ENCODE measurements at regions not wholly inside any gene's neighbourhood (a gene's known extent, or its start where the extent isn't known, plus 50 kb on each side); places are given as distances from the start of the nearest gene placed in this dataset.
"Not testable (repeated sequence)": the region's sequence is repeated elsewhere in the genome, so short reads cannot be mapped to it uniquely, and the experiment has no call there.

DNA sequence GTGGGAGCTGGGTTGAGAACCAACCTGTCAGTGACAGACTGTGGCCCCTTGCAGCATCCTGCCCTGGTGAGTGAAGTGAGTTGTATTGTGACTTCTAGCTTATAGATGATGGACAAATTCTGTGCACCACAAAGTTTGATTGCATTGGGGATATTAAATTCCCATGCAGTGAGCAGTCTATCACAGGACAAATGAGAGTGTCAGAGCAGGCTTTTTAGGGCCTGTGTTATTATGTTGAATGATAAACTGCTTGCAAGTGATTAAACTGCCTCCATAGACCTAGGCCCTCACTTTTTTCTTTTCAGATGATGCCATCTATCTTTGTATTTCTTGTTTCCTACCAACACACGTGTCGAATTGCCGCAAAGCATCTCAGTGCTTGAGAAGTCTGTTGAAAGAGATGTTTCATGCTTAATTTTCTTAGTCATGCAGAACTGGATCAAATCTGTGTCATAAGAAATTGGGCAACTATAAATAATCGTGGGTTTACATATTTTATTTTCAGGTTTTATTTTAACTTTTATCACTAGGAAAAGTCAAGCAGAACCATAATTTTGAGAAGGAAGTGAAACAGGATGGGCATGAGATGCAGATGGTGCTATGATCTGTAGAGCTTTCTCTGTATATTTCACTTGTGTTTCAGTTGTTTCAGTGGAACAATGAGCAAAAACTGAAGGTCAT lies 199.2 kb downstream of the S1PR1 start:
- H3K27me3 ChIP-seq (replicated peaks; ENCODE audit: control insufficient read depth, insufficient read depth, low read length) = peaks cover 22% of the 10 kb centered on the region
- H3K4me3 ChIP-seq (ENCODE audit: low read length) = no peak overlapping the region
- H3K9ac ChIP-seq (ENCODE audit: low read length) = no peak overlapping the region
- H3K4me1 ChIP-seq (ENCODE audit: control insufficient read depth, insufficient read depth, low read length) = no peaks in the 10 kb centered on the region
- H3K9me3 ChIP-seq (ENCODE audit: control insufficient read depth, low read length) = no peaks in the 10 kb centered on the region
- no peaks in the 10 kb centered on the region for H3K36me3 ChIP-seq (ENCODE audit: control insufficient read depth, insufficient read depth, low read length, severe bottlenecking)
- no peak for DNase-seq (ENCODE audit: low read depth)

DNA sequence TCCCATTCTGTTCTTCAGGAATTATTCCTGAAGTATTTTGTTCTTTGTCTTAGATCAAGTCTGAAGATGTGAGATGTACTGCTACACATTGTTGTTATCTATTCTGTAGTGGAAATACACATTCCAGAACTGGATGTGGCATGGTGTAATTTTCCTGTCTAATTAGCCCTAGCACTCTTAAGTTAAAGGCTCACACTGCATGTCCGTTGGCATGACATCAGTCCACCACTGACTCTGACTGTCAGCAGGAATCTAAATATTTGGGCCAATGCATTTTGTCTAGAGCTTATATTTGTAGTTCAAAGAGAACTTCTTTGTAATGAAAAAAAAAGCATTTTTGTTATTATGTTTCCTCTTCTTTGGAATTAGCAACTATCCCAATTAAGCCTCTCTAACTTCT lies 201.0 kb downstream of the S1PR1 start:
- no peaks in the 10 kb centered on the region for H3K9me3 ChIP-seq (ENCODE audit: control insufficient read depth, low read length)
- H3K9ac ChIP-seq (ENCODE audit: low read length) = no peak overlapping the region
- H3K4me1 ChIP-seq (ENCODE audit: control insufficient read depth, insufficient read depth, low read length) = no peaks in the 10 kb centered on the region
- no peaks in the 10 kb centered on the region for H3K36me3 ChIP-seq (ENCODE audit: control insufficient read depth, insufficient read depth, low read length, severe bottlenecking)
- no peak overlapping the region for H3K4me3 ChIP-seq (ENCODE audit: low read length)
- H3K27me3 ChIP-seq (replicated peaks; ENCODE audit: control insufficient read depth, insufficient read depth, low read length) = peaks cover 19% of the 10 kb centered on the region
- DNase-seq (ENCODE audit: low read depth) = no peak

DNA sequence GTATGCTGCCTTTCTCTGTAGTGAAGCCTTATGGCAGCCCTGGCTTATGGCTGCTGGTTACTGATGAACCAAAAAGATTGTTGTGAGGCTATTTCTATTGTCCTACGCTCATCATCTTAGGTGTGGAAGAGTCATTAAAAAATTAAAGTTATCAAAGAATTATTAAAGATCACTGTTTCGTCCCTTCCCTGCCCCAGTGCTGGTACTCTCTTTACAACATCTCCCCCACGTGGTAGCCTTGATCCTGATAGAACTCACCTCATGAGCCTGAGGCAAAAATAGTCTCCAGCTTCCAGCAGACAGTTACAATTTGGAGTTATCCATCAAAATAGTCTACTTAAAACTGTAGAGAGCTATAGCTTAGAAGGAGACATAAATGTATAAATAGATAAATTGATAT lies 201.5 kb downstream of the S1PR1 start:
- no peaks in the 10 kb centered on the region for H3K36me3 ChIP-seq (ENCODE audit: control insufficient read depth, insufficient read depth, low read length, severe bottlenecking)
- no peaks in the 10 kb centered on the region for H3K9me3 ChIP-seq (ENCODE audit: control insufficient read depth, low read length)
- H3K4me1 ChIP-seq (ENCODE audit: control insufficient read depth, insufficient read depth, low read length) = no peaks in the 10 kb centered on the region
- no peak overlapping the region for H3K9ac ChIP-seq (ENCODE audit: low read length)
- no peak overlapping the region for H3K4me3 ChIP-seq (ENCODE audit: low read length)
- peak; percentile 15 for DNase-seq (ENCODE audit: low read depth)
- peaks cover 19% of the 10 kb centered on the region for H3K27me3 ChIP-seq (replicated peaks; ENCODE audit: control insufficient read depth, insufficient read depth, low read length)

DNA sequence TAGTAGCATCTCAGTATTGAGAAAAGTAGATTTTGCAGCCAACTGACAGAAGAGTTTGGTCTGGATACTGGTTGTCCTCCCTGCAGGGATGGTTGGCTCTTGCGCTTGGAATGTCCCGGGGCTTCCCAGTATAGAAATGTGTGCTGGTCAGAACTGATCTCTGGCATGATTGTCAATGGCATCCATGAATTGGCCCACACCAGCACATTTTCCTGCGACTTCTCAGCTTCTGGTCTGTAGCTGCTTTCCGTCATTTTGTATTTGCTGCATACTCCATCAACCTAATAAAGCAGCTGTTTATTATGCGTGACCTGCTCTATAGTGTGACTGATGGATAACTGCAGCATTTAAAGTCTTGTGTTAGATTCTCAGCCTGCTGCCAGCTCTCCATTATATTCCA lies 203.7 kb downstream of the S1PR1 start:
- no peak overlapping the region for H3K9ac ChIP-seq (ENCODE audit: low read length)
- no peaks in the 10 kb centered on the region for H3K9me3 ChIP-seq (ENCODE audit: control insufficient read depth, low read length)
- no peaks in the 10 kb centered on the region for H3K36me3 ChIP-seq (ENCODE audit: control insufficient read depth, insufficient read depth, low read length, severe bottlenecking)
- DNase-seq (ENCODE audit: low read depth) = no peak
- no peak overlapping the region for H3K4me3 ChIP-seq (ENCODE audit: low read length)
- peaks cover 19% of the 10 kb centered on the region for H3K27me3 ChIP-seq (replicated peaks; ENCODE audit: control insufficient read depth, insufficient read depth, low read length)
- no peaks in the 10 kb centered on the region for H3K4me1 ChIP-seq (ENCODE audit: control insufficient read depth, insufficient read depth, low read length)

DNA sequence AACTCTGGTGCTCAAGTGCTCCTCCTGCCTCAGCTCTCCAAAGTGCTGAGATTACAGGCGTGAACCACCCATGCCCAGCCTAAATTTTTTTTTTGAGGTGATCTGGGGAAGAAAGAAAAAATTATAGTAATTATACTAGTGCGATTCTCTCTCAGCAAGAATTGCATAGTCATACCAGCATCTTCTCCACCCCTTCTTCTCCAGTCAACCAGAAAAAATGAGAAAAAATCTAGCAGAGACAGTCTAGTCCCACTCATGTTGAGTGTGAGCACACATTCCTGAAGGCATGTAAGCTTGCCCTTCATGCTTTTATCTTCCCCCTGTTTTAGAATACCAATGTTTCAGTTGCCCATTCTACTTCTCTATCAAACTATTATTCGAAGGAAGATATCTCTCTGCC lies 207.6 kb downstream of the S1PR1 start:
- Histone ChIP-seq H3K9ac (ENCODE audit: low read length) (no peak overlapping the region), H3K4me1 (ENCODE audit: control insufficient read depth, insufficient read depth, low read length) (no peaks in the 10 kb centered on the region), H3K27me3 (replicated peaks; ENCODE audit: control insufficient read depth, insufficient read depth, low read length) (peaks cover 13% of the 10 kb centered on the region), H3K9me3 (ENCODE audit: control insufficient read depth, low read length) (no peaks in the 10 kb centered on the region), H3K4me3 (ENCODE audit: low read length) (no peak overlapping the region), H3K36me3 (ENCODE audit: control insufficient read depth, insufficient read depth, low read length, severe bottlenecking) (no peaks in the 10 kb centered on the region)
- no peak for DNase-seq (ENCODE audit: low read depth)

DNA sequence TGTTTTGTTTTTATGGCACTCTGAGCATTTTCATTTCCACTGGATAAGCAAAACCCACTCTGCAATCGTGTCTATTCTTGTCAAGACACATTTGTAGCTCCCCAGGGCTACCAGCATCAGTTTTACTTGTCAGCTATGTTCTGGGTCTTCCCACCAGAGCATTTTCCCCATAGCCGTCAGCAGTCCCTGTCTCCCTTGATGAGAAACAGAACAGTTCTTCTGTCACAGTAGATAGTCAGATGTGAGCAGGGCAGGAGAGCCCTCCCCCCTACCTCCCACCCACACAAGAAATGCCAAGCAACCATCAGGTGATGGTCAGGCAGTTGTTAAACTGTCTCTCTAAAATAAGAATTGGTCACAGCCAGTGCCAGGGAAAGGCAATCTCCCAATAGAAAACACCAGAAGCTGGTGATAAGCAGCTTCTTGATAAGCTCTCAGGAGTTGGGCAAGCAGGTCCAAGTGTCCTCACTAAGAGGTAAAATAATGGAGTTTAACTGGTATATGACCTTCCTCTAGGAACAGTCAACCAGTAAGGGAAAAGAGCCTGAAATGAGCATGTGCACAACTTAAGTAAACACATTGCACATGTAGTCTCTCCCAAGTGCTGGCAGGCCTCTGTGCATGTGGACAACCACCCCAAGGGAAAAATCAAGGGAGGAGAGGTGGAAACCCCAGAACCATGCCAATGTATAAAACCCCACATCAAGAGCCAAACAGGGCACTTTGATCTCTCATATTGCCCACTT lies 208.2 kb downstream of the S1PR1 start:
- Histone ChIP-seq H3K36me3 (ENCODE audit: control insufficient read depth, insufficient read depth, low read length, severe bottlenecking) (no peaks in the 10 kb centered on the region), H3K27me3 (replicated peaks; ENCODE audit: control insufficient read depth, insufficient read depth, low read length) (peaks cover 9% of the 10 kb centered on the region), H3K9me3 (ENCODE audit: control insufficient read depth, low read length) (no peaks in the 10 kb centered on the region), H3K9ac (ENCODE audit: low read length) (no peak overlapping the region), H3K4me1 (ENCODE audit: control insufficient read depth, insufficient read depth, low read length) (no peaks in the 10 kb centered on the region), H3K4me3 (ENCODE audit: low read length) (no peak overlapping the region)
- no peak for DNase-seq (ENCODE audit: low read depth)

DNA sequence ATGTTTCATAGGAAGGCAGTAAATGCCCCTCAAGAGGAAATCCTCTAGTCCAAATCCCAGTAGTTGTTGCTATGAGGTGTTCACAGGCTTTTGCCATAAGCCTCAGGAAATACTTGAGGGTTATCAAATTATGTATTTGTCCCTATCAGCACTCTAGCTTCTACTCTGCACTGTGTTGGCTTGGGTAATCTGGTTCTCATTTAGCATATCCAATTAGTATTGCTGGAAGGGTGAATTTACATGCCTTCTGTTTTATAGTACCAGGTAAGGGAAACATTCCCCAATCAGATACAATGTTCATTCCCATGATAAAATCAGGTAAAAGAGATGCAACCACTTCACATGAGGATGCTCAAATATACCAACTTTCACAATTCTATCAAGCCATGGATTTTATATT lies 211.2 kb downstream of the S1PR1 start:
- no peak for DNase-seq (ENCODE audit: low read depth)
- Histone ChIP-seq H3K9ac (ENCODE audit: low read length) (no peak overlapping the region), H3K9me3 (ENCODE audit: control insufficient read depth, low read length) (no peaks in the 10 kb centered on the region), H3K4me3 (ENCODE audit: low read length) (no peak overlapping the region), H3K36me3 (ENCODE audit: control insufficient read depth, insufficient read depth, low read length, severe bottlenecking) (no peaks in the 10 kb centered on the region), H3K27me3 (replicated peaks; ENCODE audit: control insufficient read depth, insufficient read depth, low read length) (no peaks in the 10 kb centered on the region), H3K4me1 (ENCODE audit: control insufficient read depth, insufficient read depth, low read length) (no peaks in the 10 kb centered on the region)

DNA sequence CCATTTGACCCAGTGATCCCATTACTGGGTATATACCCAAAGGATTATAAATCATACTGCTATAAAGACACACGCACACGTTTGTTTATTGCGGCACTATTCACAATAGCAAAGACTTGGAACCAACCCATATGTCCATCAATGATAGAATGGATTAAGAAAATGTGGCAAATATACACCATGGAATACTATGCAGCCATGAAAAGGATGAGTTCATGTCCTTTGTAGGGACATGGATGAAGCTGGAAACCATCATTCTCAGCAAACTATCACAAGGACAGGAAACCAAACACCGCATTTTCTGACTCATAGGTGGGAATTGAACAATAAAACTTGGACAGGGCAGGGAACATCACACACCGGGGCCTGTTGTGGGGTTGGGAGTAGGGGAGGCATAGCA lies 213.9 kb downstream of the S1PR1 start:
- not testable (repeated sequence) for H3K27me3 ChIP-seq (replicated peaks; ENCODE audit: control insufficient read depth, insufficient read depth, low read length); H3K4me1 ChIP-seq (ENCODE audit: control insufficient read depth, insufficient read depth, low read length); DNase-seq (ENCODE audit: low read depth); H3K4me3 ChIP-seq (ENCODE audit: low read length); H3K36me3 ChIP-seq (ENCODE audit: control insufficient read depth, insufficient read depth, low read length, severe bottlenecking); H3K9ac ChIP-seq (ENCODE audit: low read length); H3K9me3 ChIP-seq (ENCODE audit: control insufficient read depth, low read length)

DNA sequence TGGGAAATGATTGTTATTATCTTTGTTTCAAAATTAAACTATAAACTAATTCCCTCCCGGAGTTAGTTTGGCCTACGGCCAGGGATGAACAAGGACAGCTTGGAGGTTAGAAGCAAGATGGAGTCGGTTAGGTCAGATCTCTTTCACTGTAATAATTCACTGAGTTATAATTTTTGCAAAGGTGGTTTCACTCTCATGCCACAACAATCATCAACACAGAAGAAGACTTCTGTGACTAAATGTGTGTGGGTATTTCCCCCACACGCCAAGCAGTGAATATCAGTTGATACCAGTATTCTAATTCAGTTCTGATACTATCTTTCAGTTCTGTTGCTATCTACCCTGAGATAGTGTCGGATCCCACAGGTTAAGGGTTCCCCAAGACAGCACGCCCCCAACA lies 215.1 kb downstream of the S1PR1 start:
- no peak for DNase-seq (ENCODE audit: low read depth)
- no peak overlapping the region for H3K4me3 ChIP-seq (ENCODE audit: low read length)
- no peaks in the 10 kb centered on the region for H3K9me3 ChIP-seq (ENCODE audit: control insufficient read depth, low read length)
- no peak overlapping the region for H3K9ac ChIP-seq (ENCODE audit: low read length)
- H3K27me3 ChIP-seq (replicated peaks; ENCODE audit: control insufficient read depth, insufficient read depth, low read length) = peaks cover 5% of the 10 kb centered on the region
- no peaks in the 10 kb centered on the region for H3K4me1 ChIP-seq (ENCODE audit: control insufficient read depth, insufficient read depth, low read length)
- no peaks in the 10 kb centered on the region for H3K36me3 ChIP-seq (ENCODE audit: control insufficient read depth, insufficient read depth, low read length, severe bottlenecking)

DNA sequence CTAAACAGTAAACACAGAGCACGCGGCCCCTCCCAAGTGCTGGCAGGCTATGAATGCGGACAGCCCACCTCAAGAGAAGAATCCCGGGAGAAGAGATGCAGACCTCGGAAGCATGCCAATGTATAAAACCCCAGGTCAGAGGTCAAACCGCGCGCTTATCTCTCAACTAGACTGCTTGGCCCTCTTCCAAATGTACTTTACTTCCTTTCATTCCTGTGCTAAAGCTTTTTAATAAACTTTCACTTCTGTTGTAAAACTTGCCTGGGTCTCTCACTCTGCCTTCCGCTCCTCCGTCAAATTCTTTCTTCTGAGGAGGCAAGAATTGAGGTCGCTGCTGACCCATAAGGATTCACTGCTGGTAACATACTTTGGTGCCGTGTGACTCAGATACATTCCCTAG lies 216.0 kb downstream of the S1PR1 start:
- Histone ChIP-seq H3K36me3 (ENCODE audit: control insufficient read depth, insufficient read depth, low read length, severe bottlenecking) (no peaks in the 10 kb centered on the region), H3K9me3 (ENCODE audit: control insufficient read depth, low read length) (no peaks in the 10 kb centered on the region), H3K4me1 (ENCODE audit: control insufficient read depth, insufficient read depth, low read length) (no peaks in the 10 kb centered on the region), H3K4me3 (ENCODE audit: low read length) (no peak overlapping the region), H3K27me3 (replicated peaks; ENCODE audit: control insufficient read depth, insufficient read depth, low read length) (peaks cover 5% of the 10 kb centered on the region), H3K9ac (ENCODE audit: low read length) (no peak overlapping the region)
- no peak for DNase-seq (ENCODE audit: low read depth)

DNA sequence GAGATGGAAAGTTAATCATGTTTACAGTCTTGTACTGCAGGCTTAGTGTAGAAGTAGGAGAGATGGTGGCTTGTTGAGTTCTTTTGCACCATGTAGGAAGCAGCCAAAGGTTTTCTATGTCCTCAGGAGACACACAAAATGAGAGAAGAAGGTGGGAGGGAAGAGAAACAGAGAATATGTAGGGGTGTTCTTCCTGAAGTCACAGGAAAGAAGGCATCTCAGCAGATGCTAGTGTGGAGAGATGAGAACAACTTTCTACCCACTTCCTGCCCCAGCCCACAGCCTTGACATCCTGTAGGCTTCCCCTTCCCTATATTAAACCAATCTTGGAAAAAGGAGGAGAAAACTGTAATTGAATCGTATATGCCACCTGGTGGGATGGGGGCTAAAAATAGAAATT lies 217.0 kb downstream of the S1PR1 start:
- H3K36me3 ChIP-seq (ENCODE audit: control insufficient read depth, insufficient read depth, low read length, severe bottlenecking) = no peaks in the 10 kb centered on the region
- H3K27me3 ChIP-seq (replicated peaks; ENCODE audit: control insufficient read depth, insufficient read depth, low read length) = peaks cover 5% of the 10 kb centered on the region
- no peak for DNase-seq (ENCODE audit: low read depth)
- H3K4me1 ChIP-seq (ENCODE audit: control insufficient read depth, insufficient read depth, low read length) = no peaks in the 10 kb centered on the region
- H3K9me3 ChIP-seq (ENCODE audit: control insufficient read depth, low read length) = no peaks in the 10 kb centered on the region
- H3K9ac ChIP-seq (ENCODE audit: low read length) = no peak overlapping the region
- no peak overlapping the region for H3K4me3 ChIP-seq (ENCODE audit: low read length)

DNA sequence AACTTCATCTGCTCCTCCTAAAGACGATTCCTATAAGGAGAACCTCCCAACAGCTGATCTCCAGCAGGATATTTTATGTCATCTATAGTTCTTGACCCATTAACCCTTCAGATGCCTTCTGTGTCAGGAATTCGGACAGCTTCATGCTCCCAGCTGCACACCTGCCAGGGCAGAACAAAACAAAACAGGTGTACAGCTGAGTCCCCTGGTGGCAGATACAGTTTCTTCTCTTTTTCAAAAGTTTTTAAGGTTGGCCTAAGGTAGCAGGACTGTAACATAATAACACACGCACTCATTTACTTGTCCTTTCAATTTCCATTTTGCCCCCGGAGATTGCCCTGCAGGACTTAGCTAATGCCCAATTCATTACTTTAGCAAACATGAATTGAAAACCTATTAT lies 218.3 kb downstream of the S1PR1 start:
- no peaks in the 10 kb centered on the region for H3K4me1 ChIP-seq (ENCODE audit: control insufficient read depth, insufficient read depth, low read length)
- H3K36me3 ChIP-seq (ENCODE audit: control insufficient read depth, insufficient read depth, low read length, severe bottlenecking) = no peaks in the 10 kb centered on the region
- no peaks in the 10 kb centered on the region for H3K9me3 ChIP-seq (ENCODE audit: control insufficient read depth, low read length)

More for the DNA sequence above, 218.3 kb downstream of the S1PR1 start:
- no peak for DNase-seq (ENCODE audit: low read depth)
- no peak overlapping the region for H3K9ac ChIP-seq (ENCODE audit: low read length)
- H3K27me3 ChIP-seq (replicated peaks; ENCODE audit: control insufficient read depth, insufficient read depth, low read length) = peaks cover 5% of the 10 kb centered on the region
- no peak overlapping the region for H3K4me3 ChIP-seq (ENCODE audit: low read length)

All from adipocyte (in vitro differentiated cells).